H1 (cell line): ENCODE measurements at regions not wholly inside any gene's neighbourhood (a gene's known extent, or its start where the extent isn't known, plus 50 kb on each side); places are given as distances from the start of the nearest gene placed in this dataset.

Source experiments
- EZH2 ChIP-seq: fragments of 200-600 bp; sonication (generic); IDR thresholded peaks from 2 replicates; pipeline ENCODE4 v1.7.1; 2012; ENCODE audit warnings: low read depth, mild to moderate bottlenecking, moderate library complexity, low read length, inconsistent platforms; ENCODE audit not compliant: severe bottlenecking
- GABPA ChIP-seq: IDR thresholded peaks from 2 replicates; pipeline ENCODE4 v1.6.1; 2011; ENCODE audit warnings: mild to moderate bottlenecking, low read length, moderate library complexity, borderline replicate concordance; ENCODE audit not compliant: insufficient read depth
- KDM1A ChIP-seq: fragments of 200-600, 300-600 bp; sonication (generic); IDR thresholded peaks from 2 replicates; pipeline ENCODE4 v1.7.1; 2016; ENCODE audit warnings: mild to moderate bottlenecking, low read length, borderline replicate concordance
- KDM4A ChIP-seq: IDR thresholded peaks from one replicate; pipeline ENCODE4 v1.7.1; 2012; ENCODE audit warnings: low read depth, mild to moderate bottlenecking, moderate library complexity, low read length, inconsistent platforms; ENCODE audit not compliant: severe bottlenecking
- MAX ChIP-seq: IDR thresholded peaks from 2 replicates; pipeline ENCODE4 v1.6.1; 2012; ENCODE audit warnings: inconsistent platforms
- SP1 ChIP-seq: IDR thresholded peaks from 2 replicates; pipeline ENCODE4 v1.6.1; 2011; ENCODE audit warnings: low read depth, low read length
- TF ChIP-seq, protein P1 (sequence below), 3 experiments: IDR thresholded peaks; 1 replicate in 2 of 3; 2 replicates in 1 of 3; pipeline versions ENCODE4 v1.5.1 to v1.6.1; 2011; ENCODE audit warnings: low read length in 3 of 3, mild to moderate bottlenecking in 3 of 3, inconsistent platforms in 2 of 3, low read depth in 1 of 3, moderate library complexity in 1 of 3; ENCODE audit not compliant: insufficient read depth in 1 of 3; ENCODE audit errors: control extremely low read depth in 1 of 3
- TF ChIP-seq, protein P2 (sequence below): IDR thresholded peaks from 2 replicates; pipeline ENCODE4 v1.6.1; 2012; ENCODE audit warnings: inconsistent platforms

DNA sequence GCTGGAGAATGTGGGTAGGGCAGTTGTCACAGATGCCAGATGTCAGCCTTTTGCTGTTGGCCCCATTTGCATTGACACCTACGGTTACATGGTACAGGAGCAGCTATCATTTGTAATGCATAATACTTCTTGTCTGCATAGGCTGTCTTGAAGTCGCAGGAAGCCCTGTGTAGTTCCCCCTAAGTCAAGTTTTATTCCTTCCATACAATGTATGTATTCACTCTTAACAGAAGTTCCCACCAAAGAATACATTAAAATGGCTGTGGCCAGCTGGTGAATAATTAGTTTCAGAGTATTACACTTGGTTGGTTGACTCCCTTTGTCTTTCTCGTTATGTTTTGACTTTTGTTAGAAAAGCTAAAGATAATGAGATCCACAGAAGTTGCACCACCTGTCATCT, 1169.0 kb downstream of the REEP3 start:
- TF ChIP-seq, protein P1, sequence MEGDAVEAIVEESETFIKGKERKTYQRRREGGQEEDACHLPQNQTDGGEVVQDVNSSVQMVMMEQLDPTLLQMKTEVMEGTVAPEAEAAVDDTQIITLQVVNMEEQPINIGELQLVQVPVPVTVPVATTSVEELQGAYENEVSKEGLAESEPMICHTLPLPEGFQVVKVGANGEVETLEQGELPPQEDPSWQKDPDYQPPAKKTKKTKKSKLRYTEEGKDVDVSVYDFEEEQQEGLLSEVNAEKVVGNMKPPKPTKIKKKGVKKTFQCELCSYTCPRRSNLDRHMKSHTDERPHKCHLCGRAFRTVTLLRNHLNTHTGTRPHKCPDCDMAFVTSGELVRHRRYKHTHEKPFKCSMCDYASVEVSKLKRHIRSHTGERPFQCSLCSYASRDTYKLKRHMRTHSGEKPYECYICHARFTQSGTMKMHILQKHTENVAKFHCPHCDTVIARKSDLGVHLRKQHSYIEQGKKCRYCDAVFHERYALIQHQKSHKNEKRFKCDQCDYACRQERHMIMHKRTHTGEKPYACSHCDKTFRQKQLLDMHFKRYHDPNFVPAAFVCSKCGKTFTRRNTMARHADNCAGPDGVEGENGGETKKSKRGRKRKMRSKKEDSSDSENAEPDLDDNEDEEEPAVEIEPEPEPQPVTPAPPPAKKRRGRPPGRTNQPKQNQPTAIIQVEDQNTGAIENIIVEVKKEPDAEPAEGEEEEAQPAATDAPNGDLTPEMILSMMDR (IDR thresholded peaks at IDR 0.05; ENCODE audit: control extremely low read depth in 1 of 3, insufficient read depth in 1 of 3, low read depth in 1 of 3, low read length in 3 of 3), result no peak
- TF ChIP-seq GABPA (no peak), KDM1A (no peak), SP1 (no peak), MAX (no peak), KDM4A (no peak), EZH2 (no peak)
- TF ChIP-seq, protein P2, sequence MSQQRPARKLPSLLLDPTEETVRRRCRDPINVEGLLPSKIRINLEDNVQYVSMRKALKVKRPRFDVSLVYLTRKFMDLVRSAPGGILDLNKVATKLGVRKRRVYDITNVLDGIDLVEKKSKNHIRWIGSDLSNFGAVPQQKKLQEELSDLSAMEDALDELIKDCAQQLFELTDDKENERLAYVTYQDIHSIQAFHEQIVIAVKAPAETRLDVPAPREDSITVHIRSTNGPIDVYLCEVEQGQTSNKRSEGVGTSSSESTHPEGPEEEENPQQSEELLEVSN, result no peak
